Large intestine (tissue), 3 donors: ENCODE measurements at regions not wholly inside any gene's neighbourhood (a gene's known extent, or its start where the extent isn't known, plus 50 kb on each side); places are given as distances from the start of the nearest gene placed in this dataset.
"Not testable (repeated sequence)": the region's sequence is repeated elsewhere in the genome, so short reads cannot be mapped to it uniquely, and the experiment has no call there.

Experiments used
- DNase-seq, 2 donors: peaks; one replicate each; pipeline versions ENCODE4 v3.0.0 to v3.0.0-alpha.2; 2013
- H3K27ac ChIP-seq: one replicate; pipeline ENCODE4 v1.5.1; 2013; ENCODE audit warnings: low read length
- H3K27me3 ChIP-seq: 2 replicates; pipeline ENCODE4 v1.6.1; 2013; ENCODE audit warnings: low read length; ENCODE audit not compliant: control insufficient read depth, insufficient read depth
- H3K36me3 ChIP-seq: 2 replicates; pipeline ENCODE4 v1.6.1; 2013; ENCODE audit warnings: low read length; ENCODE audit not compliant: control insufficient read depth, insufficient read depth
- H3K4me1 ChIP-seq: one replicate; pipeline ENCODE4 v1.6.1; 2013; ENCODE audit warnings: low read length; ENCODE audit not compliant: control insufficient read depth, insufficient read depth
- H3K4me3 ChIP-seq: one replicate; pipeline ENCODE4 v1.5.1; 2013; ENCODE audit warnings: low read length
- H3K9me3 ChIP-seq: one replicate; pipeline ENCODE4 v1.6.1; 2013; ENCODE audit warnings: mild to moderate bottlenecking, low read depth, low read length, moderate library complexity; ENCODE audit not compliant: control insufficient read depth
- WGBS: methylation state at CpG from one replicate; pipeline ENCODE4 v1.1.5; 2013; ENCODE audit warnings: low lambda C conversion rate; ENCODE audit not compliant: insufficient coverage; 5-methylcytosine and 5-hydroxymethylcytosine counted together

- Histone ChIP-seq H3K27ac (no peak overlapping the region), H3K27me3 (no peaks in the 10 kb centered on the region), H3K4me1 (peaks cover 11% of the 10 kb centered on the region), H3K9me3 (peaks cover 3% of the 10 kb centered on the region), H3K36me3 (no peaks in the 10 kb centered on the region), H3K4me3 (no peak overlapping the region)
- WGBS = 33% methylated on average over 1 of the region's 11 CpGs
- no peak for DNase-seq
These were observed 263.6 kb downstream of the CD83 start for GRCh38 chr6:14380901-14381828.

DNA sequence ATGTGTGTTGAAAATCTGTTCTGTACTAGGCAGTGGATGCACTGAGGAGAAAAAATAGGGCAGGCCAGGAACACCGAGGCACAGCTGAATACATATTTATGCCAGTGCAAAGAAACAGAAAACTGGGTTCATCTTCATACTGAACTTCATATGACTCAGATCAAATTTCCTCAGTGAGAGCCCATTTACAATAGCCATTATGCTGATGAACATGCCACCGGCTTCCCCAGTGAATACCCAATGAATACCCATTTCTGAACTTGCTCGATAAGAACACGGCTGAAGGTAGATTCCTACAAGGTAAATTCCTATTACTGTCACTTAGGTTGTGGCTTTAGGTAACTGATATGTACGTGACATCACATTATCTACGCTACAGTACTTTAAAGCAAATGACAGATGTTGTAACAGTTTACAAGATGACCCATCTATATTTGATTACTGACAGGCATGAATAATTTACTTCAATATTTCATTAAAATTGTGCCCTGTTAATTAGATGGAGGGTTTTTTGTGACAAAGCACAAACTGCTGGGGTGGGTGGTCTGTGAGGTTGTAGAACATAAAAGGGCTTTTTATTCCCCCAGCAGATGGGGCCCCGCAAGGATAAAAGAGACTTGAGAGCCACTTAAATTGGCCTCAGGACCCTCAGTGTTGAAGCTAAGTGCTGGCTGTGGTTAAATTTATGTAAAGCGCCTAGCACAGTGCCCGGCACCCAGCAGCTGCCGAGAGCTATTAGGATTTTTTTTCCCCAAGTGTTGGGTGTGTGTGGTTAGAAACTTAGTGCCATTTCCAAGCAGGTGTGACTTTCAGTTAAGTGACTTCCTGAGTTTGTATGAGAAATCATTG lies 264.5 kb downstream of the CD83 start:
- Histone ChIP-seq H3K9me3 (peaks cover 3% of the 10 kb centered on the region), H3K4me1 (peaks cover 11% of the 10 kb centered on the region), H3K27ac (no peak overlapping the region), H3K36me3 (no peaks in the 10 kb centered on the region), H3K4me3 (no peak overlapping the region), H3K27me3 (no peaks in the 10 kb centered on the region)
- WGBS = no CpG with 5 or more reads among the region's 10 CpGs
- no peak for DNase-seq

- no peak for DNase-seq
- H3K4me1 ChIP-seq = peaks cover 11% of the 10 kb centered on the region
- H3K27ac ChIP-seq = no peak overlapping the region
- peaks cover 3% of the 10 kb centered on the region for H3K9me3 ChIP-seq
- H3K27me3 ChIP-seq = no peaks in the 10 kb centered on the region
- no peaks in the 10 kb centered on the region for H3K36me3 ChIP-seq
- WGBS = 80% methylated on average over 1 of the region's 3 CpGs
- no peak overlapping the region for H3K4me3 ChIP-seq
These were observed 265.2 kb downstream of the CD83 start for GRCh38 chr6:14382678-14383236.

DNA sequence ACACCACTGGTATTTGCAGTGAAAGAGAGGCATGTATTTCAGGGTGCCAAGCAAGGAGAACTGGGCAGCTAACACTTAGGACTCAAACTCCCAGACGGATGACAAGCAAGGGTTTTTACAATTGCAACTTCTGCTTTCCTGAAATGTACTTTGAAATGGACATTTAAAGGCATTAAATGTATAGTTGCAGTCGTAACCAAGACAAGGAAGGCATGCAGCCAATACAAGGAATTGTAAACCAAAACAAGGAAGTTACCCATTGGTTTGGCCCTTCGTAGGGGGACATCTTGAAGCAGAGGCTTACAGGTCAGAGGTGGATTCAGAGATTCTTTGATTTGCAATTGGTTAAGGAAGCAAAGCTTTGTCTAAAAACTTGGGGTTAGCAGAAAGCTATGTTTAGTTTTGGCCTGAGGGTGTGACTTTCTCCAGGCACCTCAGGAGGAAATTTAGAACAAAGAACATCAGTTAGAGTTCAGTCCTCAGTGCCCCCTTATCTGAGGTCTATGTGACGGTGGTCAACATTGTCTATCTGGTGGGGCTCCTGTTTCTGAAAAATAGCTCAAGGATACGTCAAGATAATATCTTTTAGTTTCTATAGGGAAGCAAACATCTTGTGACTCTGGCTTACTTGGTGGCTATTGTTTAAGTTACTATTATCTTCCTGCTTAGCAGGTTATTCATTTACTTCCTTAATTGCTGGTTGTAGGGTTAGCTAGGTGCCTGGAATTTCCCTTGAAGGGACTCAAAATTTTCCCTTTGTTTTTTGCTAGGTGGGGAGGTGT lies 266.0 kb downstream of the CD83 start:
- Histone ChIP-seq H3K27me3 (no peaks in the 10 kb centered on the region), H3K9me3 (peaks cover 3% of the 10 kb centered on the region), H3K27ac (no peak overlapping the region), H3K4me3 (no peak overlapping the region), H3K36me3 (no peaks in the 10 kb centered on the region), H3K4me1 (peaks cover 14% of the 10 kb centered on the region)
- WGBS = 56% methylated on average over 3 of the region's 5 CpGs
- DNase-seq = peak in 1 of 2 donors; percentile 24

- peaks cover 12% of the 10 kb centered on the region for H3K4me1 ChIP-seq
- WGBS = no CpG with 5 or more reads among the region's 6 CpGs
- peaks cover 3% of the 10 kb centered on the region for H3K9me3 ChIP-seq
- H3K36me3 ChIP-seq = no peaks in the 10 kb centered on the region
- no peak overlapping the region for H3K27ac ChIP-seq
- DNase-seq = no peak
- no peaks in the 10 kb centered on the region for H3K27me3 ChIP-seq
- H3K4me3 ChIP-seq = no peak overlapping the region
These were observed 266.8 kb downstream of the CD83 start for GRCh38 chr6:14384175-14384949.

DNA sequence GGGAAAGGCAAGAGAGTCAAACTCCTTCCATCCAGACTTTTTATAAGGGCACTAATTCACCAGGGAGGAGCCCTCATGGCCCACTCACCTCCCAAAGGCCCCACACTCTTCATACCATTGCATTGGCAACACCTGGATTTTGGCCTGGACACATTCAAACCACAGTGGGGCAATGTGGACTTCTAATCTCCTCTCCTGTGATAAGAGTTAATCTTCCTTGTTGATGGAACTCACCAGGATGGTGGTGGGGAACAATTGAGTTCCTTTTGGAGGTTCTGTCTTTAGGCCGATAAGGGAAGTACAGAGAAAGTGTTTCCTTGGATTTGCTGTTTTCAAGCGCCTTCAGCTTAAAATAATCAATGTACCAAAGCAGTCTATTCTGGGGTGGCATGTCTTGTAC lies 268.7 kb downstream of the CD83 start:
- Histone ChIP-seq H3K36me3 (no peaks in the 10 kb centered on the region), H3K4me3 (no peak overlapping the region), H3K4me1 (peaks cover 8% of the 10 kb centered on the region), H3K27ac (no peak overlapping the region), H3K27me3 (no peaks in the 10 kb centered on the region), H3K9me3 (peaks cover 3% of the 10 kb centered on the region)
- no peak for DNase-seq
- WGBS = no CpG with 5 or more reads among the region's 2 CpGs

GRCh38 chr6:14386668-14387067 lies 269.1 kb downstream of the CD83 start:
- WGBS = 80% methylated on average over 1 of the region's 4 CpGs
- H3K36me3 ChIP-seq = no peaks in the 10 kb centered on the region
- no peak for DNase-seq
- no peak overlapping the region for H3K4me3 ChIP-seq
- H3K27ac ChIP-seq = no peak overlapping the region
- H3K4me1 ChIP-seq = peaks cover 8% of the 10 kb centered on the region
- H3K27me3 ChIP-seq = no peaks in the 10 kb centered on the region
- peaks cover 3% of the 10 kb centered on the region for H3K9me3 ChIP-seq

DNA sequence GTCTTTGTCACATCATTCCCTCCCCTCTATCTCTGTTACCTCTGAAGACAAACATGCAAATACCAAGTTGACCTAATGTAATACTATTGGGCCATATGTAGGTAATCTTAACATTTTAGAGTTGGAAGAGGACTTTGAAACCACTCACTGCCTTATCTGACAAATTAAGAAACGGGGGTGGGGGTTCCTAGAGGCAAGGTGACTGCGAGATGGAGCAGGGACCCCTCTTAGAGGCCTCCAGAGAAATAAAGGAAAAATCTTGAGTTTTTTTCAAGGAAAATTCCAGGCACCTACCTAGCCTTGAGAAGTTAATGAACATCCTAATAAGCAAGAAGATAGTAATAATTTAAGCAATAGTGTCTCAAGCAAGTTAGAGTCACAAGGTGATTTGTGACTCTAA lies 270.8 kb downstream of the CD83 start:
- H3K9me3 ChIP-seq = no peaks in the 10 kb centered on the region
- no CpG with 5 or more reads among the region's 2 CpGs for WGBS
- peak; percentile 43 to 76 for DNase-seq

DNA sequence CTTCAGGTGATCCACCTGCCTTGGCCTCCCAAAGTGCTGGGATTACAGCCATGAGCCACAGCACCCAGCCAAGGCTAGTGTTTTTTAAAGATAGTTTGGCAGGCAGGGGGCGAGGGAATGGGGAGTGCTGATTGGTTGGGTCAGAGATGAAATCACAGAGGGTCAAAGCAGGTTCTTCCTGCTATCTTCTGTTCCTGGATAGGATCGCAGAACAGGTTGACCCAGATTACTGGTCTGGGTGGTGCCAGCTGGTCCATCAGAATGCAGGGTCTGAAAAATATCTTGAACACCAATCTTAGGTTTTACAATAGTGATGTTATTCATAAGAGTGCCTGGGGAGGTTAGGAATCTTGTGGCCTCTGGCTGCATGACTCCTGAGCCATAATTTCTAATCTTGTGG lies 272.2 kb downstream of the CD83 start:
- H3K4me1 ChIP-seq, H3K9me3 ChIP-seq, DNase-seq, H3K36me3 ChIP-seq, H3K27me3 ChIP-seq, H3K27ac ChIP-seq, H3K4me3 ChIP-seq: not testable (repeated sequence)
- no CpG with 5 or more reads among the region's 2 CpGs for WGBS

More for the DNA sequence above, 270.8 kb downstream of the CD83 start:
- Histone ChIP-seq H3K4me3 (no peak overlapping the region), H3K4me1 (peaks cover 8% of the 10 kb centered on the region), H3K27ac (peak overlapping the region; percentile 48), H3K27me3 (no peaks in the 10 kb centered on the region), H3K36me3 (no peaks in the 10 kb centered on the region)
